D721Med (cell line): ENCODE measurements at regions not wholly inside any gene's neighbourhood (a gene's known extent, or its start where the extent isn't known, plus 50 kb on each side); places are given as distances from the start of the nearest gene placed in this dataset.

ENCODE experiments used
- DNase-seq: peaks from one replicate; pipeline ENCODE4 v3.0.0; 2011; ENCODE audit warnings: low spot score; ENCODE audit not compliant: insufficient read length
- FAIRE-seq: peaks from 2 replicates; lab custom pipeline; 2011; peaks lifted over from hg19 to GRCh38; lab: Jason Lieb, UNC
- TF ChIP-seq, protein P1 (sequence below): IDR thresholded peaks from 2 replicates; pipeline ENCODE4 v1.5.1; 2012; ENCODE audit warnings: mild to moderate bottlenecking, control low read depth; ENCODE audit not compliant: insufficient read depth; ENCODE audit errors: missing control alignments

GRCh38 chr3:4019501-4019900 lies 220.3 kb downstream of the LRRN1 start:
- DNase-seq = no peak
- TF ChIP-seq, protein P1, sequence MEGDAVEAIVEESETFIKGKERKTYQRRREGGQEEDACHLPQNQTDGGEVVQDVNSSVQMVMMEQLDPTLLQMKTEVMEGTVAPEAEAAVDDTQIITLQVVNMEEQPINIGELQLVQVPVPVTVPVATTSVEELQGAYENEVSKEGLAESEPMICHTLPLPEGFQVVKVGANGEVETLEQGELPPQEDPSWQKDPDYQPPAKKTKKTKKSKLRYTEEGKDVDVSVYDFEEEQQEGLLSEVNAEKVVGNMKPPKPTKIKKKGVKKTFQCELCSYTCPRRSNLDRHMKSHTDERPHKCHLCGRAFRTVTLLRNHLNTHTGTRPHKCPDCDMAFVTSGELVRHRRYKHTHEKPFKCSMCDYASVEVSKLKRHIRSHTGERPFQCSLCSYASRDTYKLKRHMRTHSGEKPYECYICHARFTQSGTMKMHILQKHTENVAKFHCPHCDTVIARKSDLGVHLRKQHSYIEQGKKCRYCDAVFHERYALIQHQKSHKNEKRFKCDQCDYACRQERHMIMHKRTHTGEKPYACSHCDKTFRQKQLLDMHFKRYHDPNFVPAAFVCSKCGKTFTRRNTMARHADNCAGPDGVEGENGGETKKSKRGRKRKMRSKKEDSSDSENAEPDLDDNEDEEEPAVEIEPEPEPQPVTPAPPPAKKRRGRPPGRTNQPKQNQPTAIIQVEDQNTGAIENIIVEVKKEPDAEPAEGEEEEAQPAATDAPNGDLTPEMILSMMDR = no peak
- FAIRE-seq = no peak

GRCh38 chr3:4021162-4021561 lies 221.9 kb downstream of the LRRN1 start:
- DNase-seq = no peak
- no peak for FAIRE-seq
- TF ChIP-seq, protein P1 = no peak

- DNase-seq (no peak), FAIRE-seq (no peak)
- TF ChIP-seq, protein P1 = no peak
Observed at GRCh38 chr3:4029135-4029534, 229.9 kb downstream of the LRRN1 start.

- no peak for DNase-seq
- TF ChIP-seq, protein P1 = no peak
- FAIRE-seq = no peak
Observed at GRCh38 chr3:4030624-4031023, 231.4 kb downstream of the LRRN1 start.

- DNase-seq (no peak), FAIRE-seq (no peak)
- TF ChIP-seq, protein P1 = no peak
Observed at GRCh38 chr3:4033296-4033695, 234.1 kb downstream of the LRRN1 start.

- FAIRE-seq = no peak
- no peak for DNase-seq
- TF ChIP-seq, protein P1 = no peak
Observed at GRCh38 chr3:4036046-4036445, 236.8 kb downstream of the LRRN1 start.

- DNase-seq = no peak
- FAIRE-seq = no peak
- TF ChIP-seq, protein P1 = no peak
Observed at GRCh38 chr3:4038351-4038750, 239.1 kb downstream of the LRRN1 start.
